DND-41 (cell line): ENCODE measurements at regions not wholly inside any gene's neighbourhood (a gene's known extent, or its start where the extent isn't known, plus 50 kb on each side); places are given as distances from the start of the nearest gene placed in this dataset.

Experiments
- ATAC-seq: fragments of 200-7000 bp; cut with Tn5 transposase; 3 replicates; pipeline ENCODE4 v1.9.1; 2021; ENCODE audit warnings: low read depth; ENCODE audit not compliant: insufficient read depth
- DNase-seq: peaks from one replicate; pipeline ENCODE4 v3.0.0-alpha.2; 2020
- H2AFZ ChIP-seq: 2 replicates; pipeline ENCODE4 v1.6.0; 2012; ENCODE audit warnings: low read depth, low read length
- H3K27ac ChIP-seq: 2 replicates; pipeline ENCODE4 v1.5.1; 2012; ENCODE audit warnings: low read length, inconsistent platforms
- H3K27me3 ChIP-seq: fragments of 200-600 bp; sonication (generic); 2 replicates; pipeline ENCODE4 v1.6.0; 2012; ENCODE audit warnings: low read length, mild to moderate bottlenecking, inconsistent platforms; ENCODE audit not compliant: insufficient read depth, poor library complexity
- H3K36me3 ChIP-seq: 2 replicates; pipeline ENCODE4 v1.5.1; 2012; ENCODE audit warnings: low read length, inconsistent platforms; ENCODE audit not compliant: insufficient read depth
- H3K4me1 ChIP-seq: 2 replicates; pipeline ENCODE4 v1.5.1; 2012; ENCODE audit warnings: mild to moderate bottlenecking, low read length; ENCODE audit not compliant: insufficient read depth
- H3K4me2 ChIP-seq: 2 replicates; pipeline ENCODE4 v1.6.0; 2012; ENCODE audit warnings: mild to moderate bottlenecking, moderate library complexity, low read length, inconsistent platforms; ENCODE audit not compliant: insufficient read depth
- H3K4me3 ChIP-seq, 2 experiments: fragments of 200-600 bp in 1 of 2; shearing (Covaris generic) in 1 of 2; 2 replicates each; pipeline ENCODE4 v1.5.1; 2012 to 2016; ENCODE audit warnings: inconsistent platforms in 2 of 2, low read length in 2 of 2, mild to moderate bottlenecking in 2 of 2, low read depth in 1 of 2, moderate library complexity in 1 of 2
- H3K79me2 ChIP-seq: 2 replicates; pipeline ENCODE4 v1.6.0; 2012; ENCODE audit warnings: low read length, inconsistent platforms; ENCODE audit not compliant: insufficient read depth
- H3K9ac ChIP-seq: 2 replicates; pipeline ENCODE4 v1.6.0; 2012; ENCODE audit warnings: low read depth, mild to moderate bottlenecking, inconsistent platforms, low read length, moderate library complexity
- H3K9me3 ChIP-seq: 2 replicates; pipeline ENCODE4 v1.5.1; 2012; ENCODE audit warnings: low read length, moderate library complexity, mild to moderate bottlenecking, inconsistent platforms; ENCODE audit not compliant: insufficient read depth, severe bottlenecking
- H4K20me1 ChIP-seq: 2 replicates; pipeline ENCODE4 v1.6.0; 2012; ENCODE audit warnings: low read length; ENCODE audit not compliant: insufficient read depth
- EZH2 ChIP-seq: IDR thresholded peaks from 3 replicates; pipeline ENCODE4 v1.6.1; 2012; ENCODE audit warnings: borderline replicate concordance, low read depth, mild to moderate bottlenecking, moderate library complexity, low read length, inconsistent platforms; ENCODE audit not compliant: severe bottlenecking
- TF ChIP-seq, protein P1 (sequence below): IDR thresholded peaks from 2 replicates; pipeline ENCODE4 v1.5.1; 2012; ENCODE audit warnings: borderline replicate concordance, low read length, moderate library complexity, mild to moderate bottlenecking; ENCODE audit not compliant: poor library complexity, severe bottlenecking; ENCODE audit errors: extremely low read depth

DNA sequence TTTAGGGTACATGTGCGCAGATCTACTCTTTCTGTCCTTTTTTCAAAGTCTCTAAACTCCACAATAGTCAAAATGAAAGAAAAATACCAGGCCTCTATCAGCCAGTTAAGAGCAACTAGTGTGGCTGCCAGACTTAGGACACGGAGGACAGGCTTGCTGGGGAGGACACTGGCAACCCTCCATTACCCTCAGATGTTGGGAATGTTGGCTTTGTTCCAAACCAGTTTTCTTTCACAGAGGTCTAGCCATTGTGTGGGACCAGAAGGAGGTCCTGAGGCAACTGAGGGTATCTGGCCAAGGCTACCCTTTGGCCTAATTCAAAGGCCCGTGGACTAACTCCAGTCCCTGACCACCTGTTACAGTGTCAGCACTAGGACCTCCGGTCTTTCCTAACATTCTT lies 51.2 kb upstream of the MED9 start:
- DNase-seq: no peak
- H3K9ac ChIP-seq: no peak overlapping the region
- no peak for ATAC-seq
- no peaks in the 10 kb centered on the region for H3K27me3 ChIP-seq
- peaks cover 4% of the 10 kb centered on the region; the same call in 1 of the 2 replicates for H3K36me3 ChIP-seq
- no peak overlapping the region for H3K4me3 ChIP-seq
- H3K4me1 ChIP-seq: peaks cover 5% of the 10 kb centered on the region; the same call in 1 of the 2 replicates
- no peak for TF ChIP-seq EZH2
- TF ChIP-seq, protein P1, sequence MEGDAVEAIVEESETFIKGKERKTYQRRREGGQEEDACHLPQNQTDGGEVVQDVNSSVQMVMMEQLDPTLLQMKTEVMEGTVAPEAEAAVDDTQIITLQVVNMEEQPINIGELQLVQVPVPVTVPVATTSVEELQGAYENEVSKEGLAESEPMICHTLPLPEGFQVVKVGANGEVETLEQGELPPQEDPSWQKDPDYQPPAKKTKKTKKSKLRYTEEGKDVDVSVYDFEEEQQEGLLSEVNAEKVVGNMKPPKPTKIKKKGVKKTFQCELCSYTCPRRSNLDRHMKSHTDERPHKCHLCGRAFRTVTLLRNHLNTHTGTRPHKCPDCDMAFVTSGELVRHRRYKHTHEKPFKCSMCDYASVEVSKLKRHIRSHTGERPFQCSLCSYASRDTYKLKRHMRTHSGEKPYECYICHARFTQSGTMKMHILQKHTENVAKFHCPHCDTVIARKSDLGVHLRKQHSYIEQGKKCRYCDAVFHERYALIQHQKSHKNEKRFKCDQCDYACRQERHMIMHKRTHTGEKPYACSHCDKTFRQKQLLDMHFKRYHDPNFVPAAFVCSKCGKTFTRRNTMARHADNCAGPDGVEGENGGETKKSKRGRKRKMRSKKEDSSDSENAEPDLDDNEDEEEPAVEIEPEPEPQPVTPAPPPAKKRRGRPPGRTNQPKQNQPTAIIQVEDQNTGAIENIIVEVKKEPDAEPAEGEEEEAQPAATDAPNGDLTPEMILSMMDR: no peak
- no peaks in the 10 kb centered on the region for H3K79me2 ChIP-seq
- no peaks in the 10 kb centered on the region for H4K20me1 ChIP-seq
- H3K27ac ChIP-seq: no peak overlapping the region
- peaks cover 39% of the 10 kb centered on the region for H3K9me3 ChIP-seq
- H2AFZ ChIP-seq: no peak overlapping the region
- H3K4me2 ChIP-seq: no peak overlapping the region

DNA sequence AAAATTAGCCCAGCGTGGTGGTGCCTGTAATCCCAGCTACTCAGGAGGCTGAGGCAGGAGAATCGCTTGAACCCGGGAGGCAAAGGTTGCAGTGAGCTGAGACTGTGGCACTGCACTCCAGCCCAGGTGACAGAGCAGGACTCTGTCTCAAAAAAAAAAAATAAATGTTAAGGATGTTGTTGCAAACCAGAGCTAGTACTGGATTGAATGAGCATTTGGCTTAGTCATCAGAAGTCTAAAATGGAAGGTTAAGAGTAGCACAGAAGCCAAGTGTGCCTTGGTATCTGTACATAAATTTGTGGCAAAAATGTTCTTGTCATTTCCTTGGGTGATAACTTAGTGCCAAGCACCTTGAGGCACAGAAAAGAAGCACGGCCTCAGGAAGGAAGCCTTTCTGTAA lies 50.6 kb upstream of the MED9 start:
- ATAC-seq: no peak
- H4K20me1 ChIP-seq: no peaks in the 10 kb centered on the region
- H2AFZ ChIP-seq: no peak overlapping the region
- no peak overlapping the region for H3K27ac ChIP-seq
- no peak overlapping the region for H3K9ac ChIP-seq
- TF ChIP-seq, protein P1: no peak
- no peak for TF ChIP-seq EZH2
- no peaks in the 10 kb centered on the region for H3K27me3 ChIP-seq
- peaks cover 39% of the 10 kb centered on the region for H3K9me3 ChIP-seq
- peaks cover 5% of the 10 kb centered on the region; the same call in 1 of the 2 replicates for H3K4me1 ChIP-seq
- DNase-seq: no peak
- H3K79me2 ChIP-seq: no peaks in the 10 kb centered on the region
- H3K4me3 ChIP-seq: no peak overlapping the region
- H3K36me3 ChIP-seq: peaks cover 4% of the 10 kb centered on the region; the same call in 1 of the 2 replicates
- H3K4me2 ChIP-seq: no peak overlapping the region
